SK-N-SH (cell line): ENCODE measurements at regions not wholly inside any gene's neighbourhood (a gene's known extent, or its start where the extent isn't known, plus 50 kb on each side); places are given as distances from the start of the nearest gene placed in this dataset.

Experiments used
- CTCF ChIA-PET: fragments of 300-600, 350-600 bp; formaldehyde crosslinking; extraction: SDS; loops from one replicate; lab custom pipeline; 2021; lab: Yijun Ruan, JAX
- POLR2A ChIA-PET: fragments of 350-600 bp; sonication (Branson Sonifier 250); formaldehyde crosslinking; extraction: SDS; loops from one replicate; lab custom pipeline; 2020; ENCODE audit warnings: antibody characterized with exemption, inconsistent platforms; lab: Yijun Ruan, JAX
- DNase-seq: peaks from one replicate; pipeline ENCODE4 v3.0.0; 2012
- H2AFZ ChIP-seq: fragments of 200-600 bp; sonication (generic); 2 replicates; pipeline ENCODE4 v1.8.1; 2016; ENCODE audit warnings: antibody characterized with exemption, mild to moderate bottlenecking, low read depth
- H3F3A ChIP-seq: fragments of 200-600 bp; sonication (generic); replicated peaks from 2 replicates; pipeline ENCODE3; 2016; ENCODE audit warnings: antibody characterized with exemption, mild to moderate bottlenecking; ENCODE audit not compliant: insufficient read depth
- H3K27ac ChIP-seq, 2 experiments: fragments of 200-500 bp in 1 of 2; fragments of 200-600 bp in 1 of 2; sonication (Bioruptor generic) in 1 of 2; sonication (generic), shearing (Covaris generic) in 1 of 2; 2 replicates each; pipeline versions ENCODE4 v1.5.1 to v1.6.1; 2014 to 2016; ENCODE audit warnings: low read depth in 2 of 2, inconsistent platforms in 1 of 2, low read length in 1 of 2, mild to moderate bottlenecking in 1 of 2, mixed read lengths in 1 of 2
- H3K27me3 ChIP-seq: fragments of 200-600 bp; sonication (generic), shearing (Covaris generic); 2 replicates; pipeline ENCODE4 v1.6.1; 2016; ENCODE audit warnings: mixed run types; ENCODE audit not compliant: insufficient read depth
- H3K36me3 ChIP-seq, 2 experiments: fragments of 200-500 bp in 1 of 2; fragments of 200-600 bp in 1 of 2; sonication (Bioruptor generic) in 1 of 2; sonication (generic) in 1 of 2; replicated peaks in 1 of 2; 2 replicates each; pipeline versions ENCODE3 to v1.5.1; 2014 to 2016; ENCODE audit warnings: low read length in 1 of 2, mild to moderate bottlenecking in 1 of 2; ENCODE audit not compliant: insufficient read depth in 2 of 2, control insufficient read depth in 1 of 2
- H3K4me1 ChIP-seq, 2 experiments: fragments of 200-500 bp in 1 of 2; fragments of 200-600 bp in 1 of 2; sonication (Bioruptor generic) in 1 of 2; sonication (generic), shearing (Covaris generic) in 1 of 2; 2 replicates each; pipeline versions ENCODE4 v1.5.1 to v1.6.1; 2014 to 2016; ENCODE audit warnings: low read depth in 1 of 2, low read length in 1 of 2, mixed run types in 1 of 2; ENCODE audit not compliant: insufficient read depth in 2 of 2, control insufficient read depth in 1 of 2
- H3K4me2 ChIP-seq: fragments of 200-600 bp; sonication (generic), shearing (Covaris generic); 2 replicates; pipeline ENCODE4 v1.6.1; 2017; ENCODE audit warnings: mixed run types
- H3K4me3 ChIP-seq, 2 experiments: fragments of 200-500 bp in 1 of 2; fragments of 200-600 bp in 1 of 2; sonication (Bioruptor generic) in 1 of 2; sonication (generic), shearing (Covaris generic) in 1 of 2; 2 replicates each; pipeline versions ENCODE4 v1.5.1 to v1.8.1; 2014 to 2016; ENCODE audit warnings: low read depth in 2 of 2, inconsistent platforms in 1 of 2, low read length in 1 of 2, mild to moderate bottlenecking in 1 of 2, mixed read lengths in 1 of 2, moderate library complexity in 1 of 2
- H3K79me2 ChIP-seq: fragments of 200-600 bp; sonication (generic); 2 replicates; pipeline ENCODE4 v1.8.1; 2017; ENCODE audit warnings: mild to moderate bottlenecking; ENCODE audit not compliant: insufficient read depth
- H3K9ac ChIP-seq: fragments of 200-600 bp; sonication (generic); 2 replicates; pipeline ENCODE4 v1.6.1; 2017; ENCODE audit warnings: mixed run types
- H3K9me2 ChIP-seq: fragments of 200-600 bp; sonication (generic); 2 replicates; pipeline ENCODE4 v1.6.1; 2017; ENCODE audit warnings: mixed run types
- H3K9me3 ChIP-seq: fragments of 200-600 bp; sonication (generic); 2 replicates; pipeline ENCODE4 v1.6.1; 2017; ENCODE audit warnings: mixed run types, mild to moderate bottlenecking, moderate library complexity
- H4K20me1 ChIP-seq: fragments of 200-600 bp; sonication (generic); 2 replicates; pipeline ENCODE4 v1.6.1; 2017; ENCODE audit warnings: mild to moderate bottlenecking, mixed run types; ENCODE audit not compliant: insufficient read depth
- CHD2 ChIP-seq: fragments of 150-350 bp; IDR thresholded peaks from 2 replicates; pipeline ENCODE4 v1.6.1; 2018; ENCODE audit warnings: low read length; ENCODE audit not compliant: partially characterized antibody
- ELF1 ChIP-seq: IDR thresholded peaks from 2 replicates; pipeline ENCODE4 v1.4.0; 2012
- EZH2phosphoT487 ChIP-seq: fragments of 200-600 bp; sonication (generic); IDR thresholded peaks from 2 replicates; pipeline ENCODE4 v1.6.1; 2017; ENCODE audit warnings: low read depth, mixed run types, mild to moderate bottlenecking, antibody characterized with exemption, moderate library complexity, borderline replicate concordance
- IRF3 ChIP-seq: fragments of 150-350 bp; IDR thresholded peaks from 2 replicates; pipeline ENCODE4 v1.6.1; 2016; ENCODE audit warnings: mild to moderate bottlenecking, low read depth, low read length
- JUND ChIP-seq: IDR thresholded peaks from 2 replicates; pipeline ENCODE4 v1.4.0; 2012
- NRF1 ChIP-seq: IDR thresholded peaks from 2 replicates; pipeline ENCODE4 v1.6.1; 2012; ENCODE audit warnings: low read depth, mild to moderate bottlenecking, low read length
- POLR2AphosphoS5 ChIP-seq: IDR thresholded peaks from 2 replicates; pipeline ENCODE4 v1.6.1; 2012; ENCODE audit warnings: low read depth, low read length
- RAD21 ChIP-seq: IDR thresholded peaks from 2 replicates; pipeline ENCODE4 v1.6.1; 2012; ENCODE audit warnings: mild to moderate bottlenecking, low read length
- RXRA ChIP-seq: IDR thresholded peaks from 2 replicates; pipeline ENCODE4 v1.4.0; 2012; ENCODE audit warnings: low read depth, mild to moderate bottlenecking, borderline replicate concordance
- TEAD4 ChIP-seq: IDR thresholded peaks from 2 replicates; pipeline ENCODE4 v1.4.0; 2012; ENCODE audit warnings: mild to moderate bottlenecking, borderline replicate concordance; ENCODE audit not compliant: insufficient read depth
- WGBS: methylation state at CpG from one replicate; pipeline ENCODE4 v1.1.6; 2017; ENCODE audit warnings: low lambda C conversion rate; 5-methylcytosine and 5-hydroxymethylcytosine counted together
- TF ChIP-seq, protein P1 (sequence below): fragments of 200-600 bp; sonication (generic); IDR thresholded peaks from 2 replicates; pipeline ENCODE4 v1.6.1; 2017; ENCODE audit warnings: antibody characterized with exemption, mild to moderate bottlenecking, moderate library complexity
- TF ChIP-seq, protein P2 (sequence below): fragments of 150-350 bp; IDR thresholded peaks from 2 replicates; pipeline ENCODE4 v1.6.1; 2017; ENCODE audit warnings: antibody characterized with exemption, low read length, low read depth, borderline replicate concordance
- TF ChIP-seq, protein P3 (sequence below): IDR thresholded peaks from 2 replicates; pipeline ENCODE4 v1.4.0; 2012; ENCODE audit warnings: low read depth, borderline replicate concordance
- TF ChIP-seq, protein P4 (sequence below): IDR thresholded peaks from 2 replicates; pipeline ENCODE4 v1.4.0; 2012; ENCODE audit warnings: low read depth

DNA sequence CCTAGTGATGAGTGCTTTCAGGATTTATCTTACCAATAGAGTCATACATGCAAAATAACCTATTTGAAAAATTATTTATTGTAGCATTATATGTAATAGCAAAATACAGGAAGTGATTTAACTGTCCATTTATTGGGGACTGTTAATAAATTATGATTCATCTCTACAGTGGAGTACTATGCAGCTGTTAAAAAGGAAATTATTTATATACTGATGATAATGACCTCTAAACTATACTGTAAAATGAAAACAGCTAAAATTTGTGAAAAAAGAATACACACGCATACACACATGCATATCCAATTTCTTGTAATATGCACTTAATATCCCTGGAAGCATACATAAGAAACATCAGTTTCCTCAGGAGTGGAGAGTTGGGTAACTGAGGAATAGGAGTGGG is 58.0 kb upstream of the PALM2AKAP2 start (continued):
- TF ChIP-seq, protein P1, sequence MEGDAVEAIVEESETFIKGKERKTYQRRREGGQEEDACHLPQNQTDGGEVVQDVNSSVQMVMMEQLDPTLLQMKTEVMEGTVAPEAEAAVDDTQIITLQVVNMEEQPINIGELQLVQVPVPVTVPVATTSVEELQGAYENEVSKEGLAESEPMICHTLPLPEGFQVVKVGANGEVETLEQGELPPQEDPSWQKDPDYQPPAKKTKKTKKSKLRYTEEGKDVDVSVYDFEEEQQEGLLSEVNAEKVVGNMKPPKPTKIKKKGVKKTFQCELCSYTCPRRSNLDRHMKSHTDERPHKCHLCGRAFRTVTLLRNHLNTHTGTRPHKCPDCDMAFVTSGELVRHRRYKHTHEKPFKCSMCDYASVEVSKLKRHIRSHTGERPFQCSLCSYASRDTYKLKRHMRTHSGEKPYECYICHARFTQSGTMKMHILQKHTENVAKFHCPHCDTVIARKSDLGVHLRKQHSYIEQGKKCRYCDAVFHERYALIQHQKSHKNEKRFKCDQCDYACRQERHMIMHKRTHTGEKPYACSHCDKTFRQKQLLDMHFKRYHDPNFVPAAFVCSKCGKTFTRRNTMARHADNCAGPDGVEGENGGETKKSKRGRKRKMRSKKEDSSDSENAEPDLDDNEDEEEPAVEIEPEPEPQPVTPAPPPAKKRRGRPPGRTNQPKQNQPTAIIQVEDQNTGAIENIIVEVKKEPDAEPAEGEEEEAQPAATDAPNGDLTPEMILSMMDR = no peak
- TF ChIP-seq IRF3 (no peak), CHD2 (no peak), RAD21 (no peak)
- TF ChIP-seq, protein P2, sequence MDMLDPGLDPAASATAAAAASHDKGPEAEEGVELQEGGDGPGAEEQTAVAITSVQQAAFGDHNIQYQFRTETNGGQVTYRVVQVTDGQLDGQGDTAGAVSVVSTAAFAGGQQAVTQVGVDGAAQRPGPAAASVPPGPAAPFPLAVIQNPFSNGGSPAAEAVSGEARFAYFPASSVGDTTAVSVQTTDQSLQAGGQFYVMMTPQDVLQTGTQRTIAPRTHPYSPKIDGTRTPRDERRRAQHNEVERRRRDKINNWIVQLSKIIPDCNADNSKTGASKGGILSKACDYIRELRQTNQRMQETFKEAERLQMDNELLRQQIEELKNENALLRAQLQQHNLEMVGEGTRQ = no peak
- TF ChIP-seq, protein P3, sequence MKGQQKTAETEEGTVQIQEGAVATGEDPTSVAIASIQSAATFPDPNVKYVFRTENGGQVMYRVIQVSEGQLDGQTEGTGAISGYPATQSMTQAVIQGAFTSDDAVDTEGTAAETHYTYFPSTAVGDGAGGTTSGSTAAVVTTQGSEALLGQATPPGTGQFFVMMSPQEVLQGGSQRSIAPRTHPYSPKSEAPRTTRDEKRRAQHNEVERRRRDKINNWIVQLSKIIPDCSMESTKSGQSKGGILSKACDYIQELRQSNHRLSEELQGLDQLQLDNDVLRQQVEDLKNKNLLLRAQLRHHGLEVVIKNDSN = no peak

- Histone ChIP-seq H2AFZ (no peak overlapping the region), H4K20me1 (no peaks in the 10 kb centered on the region), H3K36me3 (no peaks in the 10 kb centered on the region), H3K27me3 (no peaks in the 10 kb centered on the region; the same call in 1 of the 2 replicates), H3K4me3 (no peak overlapping the region), H3K27ac (no peak overlapping the region), H3K9me3 (no peaks in the 10 kb centered on the region), H3K79me2 (no peaks in the 10 kb centered on the region), H3F3A (no peaks in the 10 kb centered on the region)
- TF ChIP-seq TEAD4 (no peak), EZH2phosphoT487 (no peak), RAD21 (no peak), JUND (no peak), NRF1 (no peak), POLR2AphosphoS5 (no peak), RXRA (no peak), ELF1 (no peak)
- TF ChIP-seq, protein P2 = no peak
- TF ChIP-seq, protein P4, sequence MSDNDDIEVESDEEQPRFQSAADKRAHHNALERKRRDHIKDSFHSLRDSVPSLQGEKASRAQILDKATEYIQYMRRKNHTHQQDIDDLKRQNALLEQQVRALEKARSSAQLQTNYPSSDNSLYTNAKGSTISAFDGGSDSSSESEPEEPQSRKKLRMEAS = no peak
- TF ChIP-seq, all 33 proteins: peak for 0
- ChIA-PET CTCF (no interaction called here), POLR2A (no interaction called here)
- no peak overlapping the region for H3K4me2 ChIP-seq
- H3K4me1 ChIP-seq = no peaks in the 10 kb centered on the region
- WGBS = 30% methylated on average over 2 of the region's 2 CpGs
- H3K9me2 ChIP-seq = no peaks in the 10 kb centered on the region
- no peak for DNase-seq
- no peak overlapping the region for H3K9ac ChIP-seq
Observed at GRCh38 chr9:109723781-109724180, 56.2 kb upstream of the PALM2AKAP2 start.
